K562 (cell line): ENCODE measurements at regions not wholly inside any gene's neighbourhood (a gene's known extent, or its start where the extent isn't known, plus 50 kb on each side); places are given as distances from the start of the nearest gene placed in this dataset.

ENCODE experiments used
- ATAC-seq: fragments of 200-7000 bp; cut with Tn5 transposase; 3 replicates; pipeline ENCODE4 v1.9.1; 2020; ENCODE audit warnings: moderate library complexity
- BruUV-seq: library from RNA; stranded (reverse); fragments of 400-500 nt; replicated peaks from 2 replicates; lab custom pipeline; 2021; lab: Mats Ljungman, UMichigan
- CTCF ChIA-PET: fragments of 300-600 bp; formaldehyde crosslinking; extraction: SDS; loops from one replicate; lab custom pipeline; 2021; ENCODE audit warnings: low intra/inter-chr PET ratio; lab: Yijun Ruan, JAX
- POLR2A ChIA-PET: fragments of 300-600, 350-650 bp; sonication (Branson Sonifier 250); formaldehyde crosslinking; extraction: SDS; loops from one replicate; lab custom pipeline; 2021; ENCODE audit warnings: antibody characterized with exemption, inconsistent platforms; lab: Yijun Ruan, JAX
- DNase-seq, 4 experiments: peaks; one replicate each; pipeline versions ENCODE4 v3.0.0 to v3.0.0-alpha.2; 2011 to 2018; ENCODE audit warnings: low spot score in 3 of 4, mixed read lengths in 3 of 4; ENCODE audit errors: extremely low read depth in 1 of 4
- FAIRE-seq: peaks from 2 replicates; lab custom pipeline; 2011; peaks lifted over from hg19 to GRCh38; lab: Jason Lieb, UNC
- H2AFZ ChIP-seq: 2 replicates; pipeline ENCODE4 v1.6.0; 2011; ENCODE audit warnings: low read depth, low read length, control low read depth, inconsistent platforms
- H3K27ac ChIP-seq: fragments of 200-600 bp; 3 replicates; pipeline ENCODE4 v1.8.0; 2011; ENCODE audit warnings: low read depth, mild to moderate bottlenecking, control low read depth, inconsistent platforms, low read length, moderate library complexity, mixed read lengths; ENCODE audit errors: extremely low read depth
- H3K27me3 ChIP-seq, 2 experiments: fragments of 300-600 bp in 1 of 2; 2 replicates in 1 of 2; 3 replicates in 1 of 2; pipeline versions ENCODE4 v1.6.0 to v1.8.0; 2011; ENCODE audit warnings: inconsistent platforms in 2 of 2, low read length in 2 of 2, mild to moderate bottlenecking in 1 of 2, mixed read lengths in 1 of 2, moderate library complexity in 1 of 2; ENCODE audit not compliant: control insufficient read depth in 2 of 2, insufficient read depth in 2 of 2
- H3K36me3 ChIP-seq: fragments of 300-600 bp; 3 replicates; pipeline ENCODE4 v1.8.0; 2011; ENCODE audit warnings: mild to moderate bottlenecking, low read length, inconsistent platforms; ENCODE audit not compliant: control insufficient read depth, insufficient read depth
- H3K4me1 ChIP-seq, 2 experiments: fragments of 200-600 bp in 1 of 2; replicated peaks in 1 of 2; 2 replicates in 1 of 2; 3 replicates in 1 of 2; pipeline versions ENCODE4 v1.5.1 to v1.8.0; 2011; ENCODE audit warnings: inconsistent platforms in 2 of 2, low read length in 2 of 2, mild to moderate bottlenecking in 1 of 2, mixed read lengths in 1 of 2, moderate library complexity in 1 of 2; ENCODE audit not compliant: control insufficient read depth in 2 of 2, insufficient read depth in 2 of 2
- H3K4me2 ChIP-seq: 2 replicates; pipeline ENCODE4 v1.6.1; 2011; ENCODE audit warnings: low read length, control low read depth, inconsistent platforms, mixed read lengths; ENCODE audit not compliant: insufficient read depth
- H3K4me3 ChIP-seq: fragments of 200-600 bp; sonication (generic), shearing (Covaris generic); 2 replicates; pipeline ENCODE4 v1.5.1; 2016; ENCODE audit warnings: control low read depth, inconsistent platforms
- H3K79me2 ChIP-seq: fragments of 200-600 bp; 3 replicates; pipeline ENCODE4 v1.8.0; 2011; ENCODE audit warnings: low read length, inconsistent platforms; ENCODE audit not compliant: control insufficient read depth, insufficient read depth
- H3K9ac ChIP-seq, 2 experiments: 2 replicates each; pipeline versions ENCODE4 v1.6.0 to v1.6.1; 2011; ENCODE audit warnings: low read depth in 2 of 2, low read length in 2 of 2, control low read depth in 1 of 2, inconsistent platforms in 1 of 2, mild to moderate bottlenecking in 1 of 2, mixed read lengths in 1 of 2; ENCODE audit not compliant: insufficient read depth in 1 of 2
- H3K9me1 ChIP-seq: one replicate; pipeline ENCODE4 v1.6.0; 2011; ENCODE audit warnings: inconsistent platforms, mild to moderate bottlenecking, low read length, moderate library complexity; ENCODE audit not compliant: control insufficient read depth, insufficient read depth
- H3K9me3 ChIP-seq: replicated peaks from 2 replicates; pipeline ENCODE4 v1.5.1; 2011; ENCODE audit warnings: low read depth, low read length, inconsistent platforms; ENCODE audit not compliant: control insufficient read depth, insufficient read depth
- H4K20me1 ChIP-seq: replicated peaks from 2 replicates; pipeline ENCODE4 v1.6.1; 2011; ENCODE audit warnings: low read length, inconsistent platforms, mixed read lengths; ENCODE audit not compliant: control insufficient read depth, insufficient read depth
- MCM5 ChIP-seq: fragments of 450-650 bp; IDR thresholded peaks from 2 replicates; pipeline ENCODE4 v1.6.1; 2016; ENCODE audit warnings: low read depth
- TAL1 ChIP-seq: fragments of 450-650 bp; IDR thresholded peaks from 2 replicates; pipeline ENCODE4 v1.6.1; 2016; ENCODE audit warnings: mild to moderate bottlenecking
- TCF7L2 ChIP-seq: fragments of 150-350 bp; IDR thresholded peaks from 2 replicates; pipeline ENCODE4 v1.6.1; 2016; ENCODE audit warnings: low read depth, mild to moderate bottlenecking, low read length, moderate library complexity
- whole genome bisulfite sequencing: fragments of 100-300 bp; shearing (Covaris generic); methylation state at CpG from one replicate; pipeline ENCODE4 v1.1.6; 2016; ENCODE audit warnings: low coverage, mixed read lengths; ENCODE audit not compliant: insufficient coverage; ENCODE audit errors: missing lambda C conversion rate; 5-methylcytosine and 5-hydroxymethylcytosine counted together
- in situ Hi-C: fragments of 300-500 bp; cut with MboI; formaldehyde crosslinking; loops from 4 replicates; pipeline ENCODE4 v1.15.0; 2018; ENCODE audit warnings: inconsistent platforms, mixed read lengths
- intact Hi-C: fragments of 100-400 bp; cut with micrococcal nuclease; formaldehyde crosslinking; loops from 2 replicates; pipeline ENCODE4 v1.14.2; 2022
- TF ChIP-seq, protein P1 (sequence below): IDR thresholded peaks from 3 replicates; pipeline ENCODE4 v1.6.1; 2011; ENCODE audit warnings: borderline replicate concordance, mild to moderate bottlenecking, moderate library complexity; ENCODE audit not compliant: insufficient read length; ENCODE audit errors: extremely low read depth

DNA sequence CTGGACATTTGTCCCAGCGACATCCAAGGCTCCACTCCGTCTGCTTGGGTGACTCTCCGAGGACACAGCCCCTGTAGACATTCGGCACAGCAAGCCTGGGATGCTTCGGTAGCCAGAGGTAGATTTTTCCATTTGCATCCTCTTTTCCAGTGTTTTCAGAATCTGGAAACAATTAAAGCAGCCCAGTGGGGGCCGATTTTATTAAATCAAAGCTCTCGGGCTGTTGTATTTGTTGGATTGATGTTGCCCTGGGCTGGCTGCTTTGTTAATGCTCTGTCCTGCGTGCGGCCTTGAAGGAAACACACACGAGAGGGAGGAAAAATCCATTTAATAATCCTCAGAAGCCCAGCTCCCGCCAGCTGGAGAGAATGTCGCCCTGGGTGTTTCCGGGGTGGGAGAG, 158.1 kb upstream of the CIBAR2 start:
- H4K20me1 ChIP-seq: peaks cover 63% of the 10 kb centered on the region
- H3K36me3 ChIP-seq: no peaks in the 10 kb centered on the region
- no peak overlapping the region for H3K4me3 ChIP-seq
- FAIRE-seq (no peak), ATAC-seq (no peak), DNase-seq (no peak)
- no CpG with 5 or more reads among the region's 13 CpGs for WGBS
- intact Hi-C loops (no loop called here), in situ Hi-C loops (no loop called here)
- peaks cover 8 to 38% of the 10 kb centered on the region in 2 experiments for H3K4me1 ChIP-seq
- H3K79me2 ChIP-seq: no peaks in the 10 kb centered on the region; the same call in 2 of the 3 replicates
- H3K9me1 ChIP-seq: no peaks in the 10 kb centered on the region
- ChIA-PET CTCF (no interaction called here), POLR2A (no interaction called here)
- no peak overlapping the region for H3K4me2 ChIP-seq
- no peaks in the 10 kb centered on the region for H3K27me3 ChIP-seq
- H3K9me3 ChIP-seq: no peaks in the 10 kb centered on the region
- TF ChIP-seq TAL1 (no peak), TCF7L2 (no peak)
- H2AFZ ChIP-seq: no peak overlapping the region
- H3K27ac ChIP-seq: no peak overlapping the region
- no peak overlapping the region for H3K9ac ChIP-seq
- BruUV-seq: no TSS peak

GRCh38 chr16:85271198-85271597, 158.9 kb upstream of the CIBAR2 start:
- CTCF ChIA-PET: no interaction called here
- no peaks in the 10 kb centered on the region for H3K9me1 ChIP-seq
- POLR2A ChIA-PET: interaction anchor here (0.6 kb wide), 1 partner anchor 158 kb away, joined by 3 read pairs; no protein-coding TSS in a partner anchor
- H3K27me3 ChIP-seq: no peaks in the 10 kb centered on the region
- H3K9ac ChIP-seq: peak overlapping the region in 1 of 2 experiments; percentile 31; a peak in 1 of 4 replicates
- BruUV-seq: no TSS peak
- no peak for FAIRE-seq
- H3K4me1 ChIP-seq: peaks cover 10 to 36% of the 10 kb centered on the region in 2 experiments
- no peak overlapping the region for H2AFZ ChIP-seq
- WGBS: 50% methylated on average over 7 of the region's 7 CpGs
- in situ Hi-C loops: no loop called here
- H4K20me1 ChIP-seq: peaks cover 63% of the 10 kb centered on the region
- no peak overlapping the region for H3K4me3 ChIP-seq
- ATAC-seq: no peak
- TF ChIP-seq, protein P1, sequence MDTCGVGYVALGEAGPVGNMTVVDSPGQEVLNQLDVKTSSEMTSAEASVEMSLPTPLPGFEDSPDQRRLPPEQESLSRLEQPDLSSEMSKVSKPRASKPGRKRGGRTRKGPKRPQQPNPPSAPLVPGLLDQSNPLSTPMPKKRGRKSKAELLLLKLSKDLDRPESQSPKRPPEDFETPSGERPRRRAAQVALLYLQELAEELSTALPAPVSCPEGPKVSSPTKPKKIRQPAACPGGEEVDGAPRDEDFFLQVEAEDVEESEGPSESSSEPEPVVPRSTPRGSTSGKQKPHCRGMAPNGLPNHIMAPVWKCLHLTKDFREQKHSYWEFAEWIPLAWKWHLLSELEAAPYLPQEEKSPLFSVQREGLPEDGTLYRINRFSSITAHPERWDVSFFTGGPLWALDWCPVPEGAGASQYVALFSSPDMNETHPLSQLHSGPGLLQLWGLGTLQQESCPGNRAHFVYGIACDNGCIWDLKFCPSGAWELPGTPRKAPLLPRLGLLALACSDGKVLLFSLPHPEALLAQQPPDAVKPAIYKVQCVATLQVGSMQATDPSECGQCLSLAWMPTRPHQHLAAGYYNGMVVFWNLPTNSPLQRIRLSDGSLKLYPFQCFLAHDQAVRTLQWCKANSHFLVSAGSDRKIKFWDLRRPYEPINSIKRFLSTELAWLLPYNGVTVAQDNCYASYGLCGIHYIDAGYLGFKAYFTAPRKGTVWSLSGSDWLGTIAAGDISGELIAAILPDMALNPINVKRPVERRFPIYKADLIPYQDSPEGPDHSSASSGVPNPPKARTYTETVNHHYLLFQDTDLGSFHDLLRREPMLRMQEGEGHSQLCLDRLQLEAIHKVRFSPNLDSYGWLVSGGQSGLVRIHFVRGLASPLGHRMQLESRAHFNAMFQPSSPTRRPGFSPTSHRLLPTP: no peak
- no peak for TF ChIP-seq MCM5
- no peak overlapping the region for H3K4me2 ChIP-seq
- no peaks in the 10 kb centered on the region for H3K9me3 ChIP-seq
- H3K36me3 ChIP-seq: no peaks in the 10 kb centered on the region
- DNase-seq: no peak
- intact Hi-C loops: no loop called here
- H3K79me2 ChIP-seq: peaks cover 5% of the 10 kb centered on the region; the same call in 1 of the 3 replicates
- no peak overlapping the region for H3K27ac ChIP-seq
